WTC11 (cell line): ENCODE measurements at regions not wholly inside any gene's neighbourhood (a gene's known extent, or its start where the extent isn't known, plus 50 kb on each side); places are given as distances from the start of the nearest gene placed in this dataset.

Experiments
- ATAC-seq: fragments of 200-7000 bp; cut with Tn5 transposase; 2 replicates; pipeline ENCODE4 v1.10.0; 2021; ENCODE audit warnings: mild to moderate bottlenecking, moderate library complexity
- CTCF ChIA-PET: fragments of 300-600 bp; sonication (Branson Sonifier 250); formaldehyde crosslinking; loops from one replicate; lab custom pipeline; 2021; ENCODE audit warnings: antibody characterized with exemption; lab: Charles Lee
- POLR2A ChIA-PET: fragments of 350-600 bp; sonication (Branson Sonifier 250); formaldehyde crosslinking; loops from one replicate; lab custom pipeline; 2021; ENCODE audit warnings: antibody characterized with exemption; lab: Charles Lee
- DNase-seq: peaks from one replicate; pipeline ENCODE4 v3.0.0; 2021; ENCODE audit warnings: low spot score
- H3K27ac Mint-ChIP-seq: 2 replicates; pipeline ENCODE4 v1.8.0; 2021; ENCODE audit warnings: mixed read lengths
- H3K27me3 Mint-ChIP-seq: 2 replicates; pipeline ENCODE4 v1.8.0; 2021; ENCODE audit warnings: low read depth, mild to moderate bottlenecking, moderate library complexity, mixed read lengths
- H3K36me3 Mint-ChIP-seq: 2 replicates; pipeline ENCODE4 v1.8.0; 2021; ENCODE audit warnings: mixed read lengths
- H3K4me1 Mint-ChIP-seq: 2 replicates; pipeline ENCODE4 v1.8.0; 2022; ENCODE audit warnings: mixed read lengths
- H3K4me3 Mint-ChIP-seq: 2 replicates; pipeline ENCODE4 v1.8.0; 2021; ENCODE audit warnings: mild to moderate bottlenecking, moderate library complexity, mixed read lengths
- H3K9me3 Mint-ChIP-seq: 2 replicates; pipeline ENCODE4 v1.8.0; 2021; ENCODE audit warnings: mixed read lengths
- EMX1 ChIP-seq: fragments of 250-450 bp; sonication (Bioruptor Pico); IDR thresholded peaks from 2 replicates; pipeline ENCODE4 v1.8.0; 2021; ENCODE audit warnings: mild to moderate bottlenecking
- ESRRA ChIP-seq: sonication (generic); formaldehyde crosslinking; IDR thresholded peaks from 2 replicates; pipeline ENCODE4 v1.8.1; 2022; ENCODE audit warnings: mild to moderate bottlenecking, missing genetic modification reagents, borderline replicate concordance
- GABPB1 ChIP-seq: sonication (generic); formaldehyde crosslinking; IDR thresholded peaks from 2 replicates; pipeline ENCODE4 v1.8.1; 2023; ENCODE audit warnings: mild to moderate bottlenecking, missing genetic modification reagents
- KAT7 ChIP-seq: sonication (generic); formaldehyde crosslinking; IDR thresholded peaks from 2 replicates; pipeline ENCODE4 v1.8.1; 2023; ENCODE audit warnings: missing genetic modification reagents, mild to moderate bottlenecking, borderline replicate concordance
- SMAD4 ChIP-seq: sonication (generic); formaldehyde crosslinking; IDR thresholded peaks from 2 replicates; pipeline ENCODE4 v1.8.0; 2022; ENCODE audit warnings: mild to moderate bottlenecking, missing genetic modification reagents
- SOX15 ChIP-seq: fragments of 250-450 bp; sonication (Bioruptor Pico); IDR thresholded peaks from 2 replicates; pipeline ENCODE4 v1.9.0; 2021; ENCODE audit warnings: mild to moderate bottlenecking
- ZBTB21 ChIP-seq: sonication (generic); formaldehyde crosslinking; IDR thresholded peaks from 2 replicates; pipeline ENCODE4 v1.8.1; 2023; ENCODE audit warnings: mild to moderate bottlenecking, missing genetic modification reagents, borderline replicate concordance
- ZNF317 ChIP-seq: sonication (generic); formaldehyde crosslinking; IDR thresholded peaks from 2 replicates; pipeline ENCODE4 v1.8.1; 2023; ENCODE audit warnings: low read depth, mild to moderate bottlenecking, moderate library complexity, missing genetic modification reagents, borderline replicate concordance
- TF ChIP-seq, protein P1 (sequence below): sonication (generic); formaldehyde crosslinking; IDR thresholded peaks from 2 replicates; pipeline ENCODE4 v1.8.1; 2023; ENCODE audit warnings: mild to moderate bottlenecking, missing genetic modification reagents
- TF ChIP-seq, protein P2 (sequence below): fragments of 250-450 bp; sonication (Bioruptor Pico); IDR thresholded peaks from 2 replicates; pipeline ENCODE4 v1.9.0; 2021; ENCODE audit warnings: mild to moderate bottlenecking
- TF ChIP-seq, protein P3 (sequence below): sonication (generic); formaldehyde crosslinking; IDR thresholded peaks from 2 replicates; pipeline ENCODE4 v1.8.1; 2022; ENCODE audit warnings: mild to moderate bottlenecking, moderate library complexity, missing genetic modification reagents
- TF ChIP-seq, protein P4 (sequence below): sonication (generic); formaldehyde crosslinking; IDR thresholded peaks from 2 replicates; pipeline ENCODE4 v1.8.1; 2023; ENCODE audit warnings: mild to moderate bottlenecking, missing genetic modification reagents, moderate library complexity
- TF ChIP-seq, protein P5 (sequence below): sonication (generic); formaldehyde crosslinking; IDR thresholded peaks from 2 replicates; pipeline ENCODE4 v1.8.0; 2023; ENCODE audit warnings: missing genetic modification reagents
- TF ChIP-seq, protein P6 (sequence below): sonication (generic); formaldehyde crosslinking; IDR thresholded peaks from 2 replicates; pipeline ENCODE4 v1.8.1; 2022; ENCODE audit warnings: mild to moderate bottlenecking, missing genetic modification reagents, moderate library complexity, borderline replicate concordance
- TF ChIP-seq, protein P7 (sequence below): sonication (generic); formaldehyde crosslinking; IDR thresholded peaks from 2 replicates; pipeline ENCODE4 v1.8.1; 2023; ENCODE audit warnings: mild to moderate bottlenecking, moderate library complexity, missing genetic modification reagents
- TF ChIP-seq, protein P8 (sequence below): sonication (generic); formaldehyde crosslinking; IDR thresholded peaks from 2 replicates; pipeline ENCODE4 v1.8.0; 2022; ENCODE audit warnings: mild to moderate bottlenecking, missing genetic modification reagents
- TF ChIP-seq, protein P9 (sequence below): sonication (generic); formaldehyde crosslinking; IDR thresholded peaks from 2 replicates; pipeline ENCODE4 v1.8.1; 2023; ENCODE audit warnings: mild to moderate bottlenecking, missing genetic modification reagents, borderline replicate concordance
- TF ChIP-seq, protein P10 (sequence below): sonication (generic); formaldehyde crosslinking; conservative IDR thresholded peaks from 2 replicates; pipeline ENCODE4 v1.8.1; 2022; ENCODE audit warnings: mild to moderate bottlenecking, missing genetic modification reagents
- TF ChIP-seq, protein P11 (sequence below): sonication (generic); formaldehyde crosslinking; IDR thresholded peaks from 2 replicates; pipeline ENCODE4 v1.8.1; 2023; ENCODE audit warnings: mild to moderate bottlenecking, missing genetic modification reagents, moderate library complexity

DNA sequence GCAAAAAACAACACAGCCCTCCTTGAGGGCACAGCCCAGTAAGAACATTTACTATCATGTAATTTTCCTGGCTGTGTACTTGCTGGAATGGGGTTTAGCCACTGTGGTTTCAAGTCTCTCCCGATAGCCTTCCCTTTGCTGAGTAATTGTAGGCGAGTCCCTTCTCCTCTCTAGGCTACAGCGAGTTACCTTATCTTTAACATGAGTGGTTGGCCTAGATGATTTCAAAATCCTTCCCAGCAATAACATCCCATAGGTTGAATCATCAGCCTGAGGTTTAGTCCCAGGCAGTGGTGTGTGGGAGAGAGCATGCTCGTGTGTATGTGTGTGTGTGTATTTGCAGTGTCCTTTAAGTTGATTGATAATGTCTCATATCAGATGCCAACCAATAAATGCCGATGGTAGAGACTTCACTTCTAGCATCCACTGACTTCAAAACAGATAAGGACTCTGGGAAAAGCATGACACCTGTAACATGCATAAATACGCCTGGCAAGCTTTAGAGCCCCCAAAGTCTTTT lies 142.9 kb upstream of the ZMIZ1 start (continued):
- TF ChIP-seq ZNF317 (CRISPR knock-in tag), result no peak
- TF ChIP-seq, protein P1, sequence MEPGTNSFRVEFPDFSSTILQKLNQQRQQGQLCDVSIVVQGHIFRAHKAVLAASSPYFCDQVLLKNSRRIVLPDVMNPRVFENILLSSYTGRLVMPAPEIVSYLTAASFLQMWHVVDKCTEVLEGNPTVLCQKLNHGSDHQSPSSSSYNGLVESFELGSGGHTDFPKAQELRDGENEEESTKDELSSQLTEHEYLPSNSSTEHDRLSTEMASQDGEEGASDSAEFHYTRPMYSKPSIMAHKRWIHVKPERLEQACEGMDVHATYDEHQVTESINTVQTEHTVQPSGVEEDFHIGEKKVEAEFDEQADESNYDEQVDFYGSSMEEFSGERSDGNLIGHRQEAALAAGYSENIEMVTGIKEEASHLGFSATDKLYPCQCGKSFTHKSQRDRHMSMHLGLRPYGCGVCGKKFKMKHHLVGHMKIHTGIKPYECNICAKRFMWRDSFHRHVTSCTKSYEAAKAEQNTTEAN (CRISPR knock-in tag), result no peak
- no peak for TF ChIP-seq ESRRA (CRISPR knock-in tag)
- TF ChIP-seq, protein P2, sequence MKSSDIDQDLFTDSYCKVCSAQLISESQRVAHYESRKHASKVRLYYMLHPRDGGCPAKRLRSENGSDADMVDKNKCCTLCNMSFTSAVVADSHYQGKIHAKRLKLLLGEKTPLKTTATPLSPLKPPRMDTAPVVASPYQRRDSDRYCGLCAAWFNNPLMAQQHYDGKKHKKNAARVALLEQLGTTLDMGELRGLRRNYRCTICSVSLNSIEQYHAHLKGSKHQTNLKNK (CRISPR knock-in tag), result no peak
- TF ChIP-seq KAT7 (CRISPR knock-in tag), result no peak
- TF ChIP-seq, protein P3, sequence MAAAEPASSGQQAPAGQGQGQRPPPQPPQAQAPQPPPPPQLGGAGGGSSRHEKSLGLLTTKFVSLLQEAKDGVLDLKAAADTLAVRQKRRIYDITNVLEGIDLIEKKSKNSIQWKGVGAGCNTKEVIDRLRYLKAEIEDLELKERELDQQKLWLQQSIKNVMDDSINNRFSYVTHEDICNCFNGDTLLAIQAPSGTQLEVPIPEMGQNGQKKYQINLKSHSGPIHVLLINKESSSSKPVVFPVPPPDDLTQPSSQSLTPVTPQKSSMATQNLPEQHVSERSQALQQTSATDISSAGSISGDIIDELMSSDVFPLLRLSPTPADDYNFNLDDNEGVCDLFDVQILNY (CRISPR knock-in tag), result no peak
- TF ChIP-seq, protein P4, sequence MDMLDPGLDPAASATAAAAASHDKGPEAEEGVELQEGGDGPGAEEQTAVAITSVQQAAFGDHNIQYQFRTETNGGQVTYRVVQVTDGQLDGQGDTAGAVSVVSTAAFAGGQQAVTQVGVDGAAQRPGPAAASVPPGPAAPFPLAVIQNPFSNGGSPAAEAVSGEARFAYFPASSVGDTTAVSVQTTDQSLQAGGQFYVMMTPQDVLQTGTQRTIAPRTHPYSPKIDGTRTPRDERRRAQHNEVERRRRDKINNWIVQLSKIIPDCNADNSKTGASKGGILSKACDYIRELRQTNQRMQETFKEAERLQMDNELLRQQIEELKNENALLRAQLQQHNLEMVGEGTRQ, result no peak

DNA sequence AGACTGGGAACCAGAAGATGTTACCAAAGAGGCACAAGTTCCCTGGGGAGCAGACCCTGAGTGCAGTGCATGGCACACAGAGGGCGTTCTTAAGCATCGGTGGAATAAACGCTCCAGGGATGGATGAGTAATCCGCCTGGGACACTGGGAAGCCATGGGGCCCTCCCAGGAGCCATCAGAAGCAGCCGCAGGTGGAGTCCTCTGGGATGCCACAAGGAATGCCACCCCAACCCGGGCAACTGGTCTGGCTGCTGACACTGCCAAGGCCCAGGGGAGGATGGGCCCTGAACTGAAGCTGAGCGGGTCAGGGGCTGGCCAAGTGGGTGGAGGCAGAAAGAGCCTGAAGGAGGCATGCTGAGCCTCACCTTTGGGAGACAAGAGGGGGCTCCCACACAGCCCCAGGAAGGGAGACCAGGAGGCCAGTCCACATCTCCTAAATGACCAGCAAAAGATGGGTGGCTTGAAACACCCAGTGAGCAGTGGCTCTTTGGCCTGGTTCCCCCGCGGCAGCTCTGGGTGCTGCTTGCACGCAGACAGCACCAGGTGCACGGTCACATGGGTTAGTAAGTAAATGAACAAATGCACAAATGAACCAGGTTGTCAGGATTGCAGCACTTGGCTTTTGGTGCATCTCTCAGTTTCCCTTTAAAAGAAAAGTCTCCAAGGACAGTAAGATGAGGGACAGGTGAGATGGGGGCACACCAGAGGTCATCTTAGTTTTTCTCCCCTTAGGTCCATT lies 141.3 kb upstream of the ZMIZ1 start:
- Mint-ChIP-seq H3K27me3 (peaks cover 13% of the 10 kb centered on the region), H3K4me3 (no peak overlapping the region), H3K27ac (no peak overlapping the region), H3K9me3 (no peaks in the 10 kb centered on the region; the same call in 1 of the 2 replicates), H3K4me1 (peaks cover 37% of the 10 kb centered on the region), H3K36me3 (no peaks in the 10 kb centered on the region)
- DNase-seq (no peak), ATAC-seq (no peak)
- ChIA-PET POLR2A (no interaction called here), CTCF (no interaction called here)
- TF ChIP-seq SOX15 (CRISPR knock-in tag) (no peak), ZBTB21 (CRISPR knock-in tag) (no peak), SMAD4 (CRISPR knock-in tag) (no peak)
- TF ChIP-seq, protein P5, sequence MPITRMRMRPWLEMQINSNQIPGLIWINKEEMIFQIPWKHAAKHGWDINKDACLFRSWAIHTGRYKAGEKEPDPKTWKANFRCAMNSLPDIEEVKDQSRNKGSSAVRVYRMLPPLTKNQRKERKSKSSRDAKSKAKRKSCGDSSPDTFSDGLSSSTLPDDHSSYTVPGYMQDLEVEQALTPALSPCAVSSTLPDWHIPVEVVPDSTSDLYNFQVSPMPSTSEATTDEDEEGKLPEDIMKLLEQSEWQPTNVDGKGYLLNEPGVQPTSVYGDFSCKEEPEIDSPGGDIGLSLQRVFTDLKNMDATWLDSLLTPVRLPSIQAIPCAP, result no peak
- TF ChIP-seq, protein P6, sequence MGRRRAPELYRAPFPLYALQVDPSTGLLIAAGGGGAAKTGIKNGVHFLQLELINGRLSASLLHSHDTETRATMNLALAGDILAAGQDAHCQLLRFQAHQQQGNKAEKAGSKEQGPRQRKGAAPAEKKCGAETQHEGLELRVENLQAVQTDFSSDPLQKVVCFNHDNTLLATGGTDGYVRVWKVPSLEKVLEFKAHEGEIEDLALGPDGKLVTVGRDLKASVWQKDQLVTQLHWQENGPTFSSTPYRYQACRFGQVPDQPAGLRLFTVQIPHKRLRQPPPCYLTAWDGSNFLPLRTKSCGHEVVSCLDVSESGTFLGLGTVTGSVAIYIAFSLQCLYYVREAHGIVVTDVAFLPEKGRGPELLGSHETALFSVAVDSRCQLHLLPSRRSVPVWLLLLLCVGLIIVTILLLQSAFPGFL (CRISPR knock-in tag), result no peak
- TF ChIP-seq, protein P7, sequence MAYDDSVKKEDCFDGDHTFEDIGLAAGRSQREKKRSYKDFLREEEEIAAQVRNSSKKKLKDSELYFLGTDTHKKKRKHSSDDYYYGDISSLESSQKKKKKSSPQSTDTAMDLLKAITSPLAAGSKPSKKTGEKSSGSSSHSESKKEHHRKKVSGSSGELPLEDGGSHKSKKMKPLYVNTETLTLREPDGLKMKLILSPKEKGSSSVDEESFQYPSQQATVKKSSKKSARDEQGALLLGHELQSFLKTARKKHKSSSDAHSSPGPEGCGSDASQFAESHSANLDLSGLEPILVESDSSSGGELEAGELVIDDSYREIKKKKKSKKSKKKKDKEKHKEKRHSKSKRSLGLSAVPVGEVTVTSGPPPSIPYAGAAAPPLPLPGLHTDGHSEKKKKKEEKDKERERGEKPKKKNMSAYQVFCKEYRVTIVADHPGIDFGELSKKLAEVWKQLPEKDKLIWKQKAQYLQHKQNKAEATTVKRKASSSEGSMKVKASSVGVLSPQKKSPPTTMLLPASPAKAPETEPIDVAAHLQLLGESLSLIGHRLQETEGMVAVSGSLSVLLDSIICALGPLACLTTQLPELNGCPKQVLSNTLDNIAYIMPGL (CRISPR knock-in tag), result no peak

DNA sequence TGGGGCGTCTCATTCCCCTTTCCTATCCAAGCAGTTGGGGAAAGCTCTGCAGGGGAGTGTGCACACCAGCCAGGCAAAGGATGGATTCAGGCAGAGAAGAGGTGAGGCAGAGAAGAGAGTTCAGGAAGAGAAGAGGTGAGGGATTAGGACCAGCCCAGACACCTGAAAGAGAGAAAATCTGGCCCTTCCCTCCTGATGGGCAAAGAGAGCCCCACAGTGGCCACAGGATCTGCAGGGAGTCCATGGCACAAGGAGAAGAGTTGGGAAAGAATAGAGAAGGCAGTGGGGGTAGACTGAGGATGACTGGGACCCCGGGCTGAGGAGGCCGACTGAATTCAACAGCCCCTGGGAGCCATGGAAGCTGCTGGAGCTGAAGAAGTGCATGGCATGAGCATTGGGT lies 140.4 kb upstream of the ZMIZ1 start:
- Mint-ChIP-seq H3K36me3 (no peaks in the 10 kb centered on the region), H3K27me3 (peaks cover 9% of the 10 kb centered on the region), H3K4me3 (no peak overlapping the region), H3K27ac (no peak overlapping the region), H3K4me1 (peaks cover 29% of the 10 kb centered on the region), H3K9me3 (no peaks in the 10 kb centered on the region; the same call in 1 of the 2 replicates)
- ChIA-PET CTCF (no interaction called here), POLR2A (no interaction called here)
- ATAC-seq, result no peak
- DNase-seq, result no peak
- no peak for TF ChIP-seq GABPB1 (CRISPR knock-in tag)
- TF ChIP-seq, protein P8, sequence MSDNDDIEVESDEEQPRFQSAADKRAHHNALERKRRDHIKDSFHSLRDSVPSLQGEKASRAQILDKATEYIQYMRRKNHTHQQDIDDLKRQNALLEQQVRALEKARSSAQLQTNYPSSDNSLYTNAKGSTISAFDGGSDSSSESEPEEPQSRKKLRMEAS, result no peak
- TF ChIP-seq, protein P9, sequence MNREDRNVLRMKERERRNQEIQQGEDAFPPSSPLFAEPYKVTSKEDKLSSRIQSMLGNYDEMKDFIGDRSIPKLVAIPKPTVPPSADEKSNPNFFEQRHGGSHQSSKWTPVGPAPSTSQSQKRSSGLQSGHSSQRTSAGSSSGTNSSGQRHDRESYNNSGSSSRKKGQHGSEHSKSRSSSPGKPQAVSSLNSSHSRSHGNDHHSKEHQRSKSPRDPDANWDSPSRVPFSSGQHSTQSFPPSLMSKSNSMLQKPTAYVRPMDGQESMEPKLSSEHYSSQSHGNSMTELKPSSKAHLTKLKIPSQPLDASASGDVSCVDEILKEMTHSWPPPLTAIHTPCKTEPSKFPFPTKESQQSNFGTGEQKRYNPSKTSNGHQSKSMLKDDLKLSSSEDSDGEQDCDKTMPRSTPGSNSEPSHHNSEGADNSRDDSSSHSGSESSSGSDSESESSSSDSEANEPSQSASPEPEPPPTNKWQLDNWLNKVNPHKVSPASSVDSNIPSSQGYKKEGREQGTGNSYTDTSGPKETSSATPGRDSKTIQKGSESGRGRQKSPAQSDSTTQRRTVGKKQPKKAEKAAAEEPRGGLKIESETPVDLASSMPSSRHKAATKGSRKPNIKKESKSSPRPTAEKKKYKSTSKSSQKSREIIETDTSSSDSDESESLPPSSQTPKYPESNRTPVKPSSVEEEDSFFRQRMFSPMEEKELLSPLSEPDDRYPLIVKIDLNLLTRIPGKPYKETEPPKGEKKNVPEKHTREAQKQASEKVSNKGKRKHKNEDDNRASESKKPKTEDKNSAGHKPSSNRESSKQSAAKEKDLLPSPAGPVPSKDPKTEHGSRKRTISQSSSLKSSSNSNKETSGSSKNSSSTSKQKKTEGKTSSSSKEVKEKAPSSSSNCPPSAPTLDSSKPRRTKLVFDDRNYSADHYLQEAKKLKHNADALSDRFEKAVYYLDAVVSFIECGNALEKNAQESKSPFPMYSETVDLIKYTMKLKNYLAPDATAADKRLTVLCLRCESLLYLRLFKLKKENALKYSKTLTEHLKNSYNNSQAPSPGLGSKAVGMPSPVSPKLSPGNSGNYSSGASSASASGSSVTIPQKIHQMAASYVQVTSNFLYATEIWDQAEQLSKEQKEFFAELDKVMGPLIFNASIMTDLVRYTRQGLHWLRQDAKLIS (CRISPR knock-in tag), result no peak
- no peak for TF ChIP-seq EMX1 (CRISPR knock-in tag)
- TF ChIP-seq SMAD4 (CRISPR knock-in tag), result no peak
- TF ChIP-seq, protein P10, sequence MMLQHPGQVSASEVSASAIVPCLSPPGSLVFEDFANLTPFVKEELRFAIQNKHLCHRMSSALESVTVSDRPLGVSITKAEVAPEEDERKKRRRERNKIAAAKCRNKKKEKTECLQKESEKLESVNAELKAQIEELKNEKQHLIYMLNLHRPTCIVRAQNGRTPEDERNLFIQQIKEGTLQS (CRISPR knock-in tag), result no peak
- TF ChIP-seq, protein P11, sequence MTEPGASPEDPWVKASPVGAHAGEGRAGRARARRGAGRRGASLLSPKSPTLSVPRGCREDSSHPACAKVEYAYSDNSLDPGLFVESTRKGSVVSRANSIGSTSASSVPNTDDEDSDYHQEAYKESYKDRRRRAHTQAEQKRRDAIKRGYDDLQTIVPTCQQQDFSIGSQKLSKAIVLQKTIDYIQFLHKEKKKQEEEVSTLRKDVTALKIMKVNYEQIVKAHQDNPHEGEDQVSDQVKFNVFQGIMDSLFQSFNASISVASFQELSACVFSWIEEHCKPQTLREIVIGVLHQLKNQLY (CRISPR knock-in tag), result no peak
